Glutamatergic neuron (in vitro differentiated cells): ENCODE measurements at regions not wholly inside any gene's neighbourhood (a gene's known extent, or its start where the extent isn't known, plus 50 kb on each side); places are given as distances from the start of the nearest gene placed in this dataset.

Experiments used
- DNase-seq: peaks from one replicate; pipeline ENCODE4 v3.0.0; 2022
- H3K27ac Mint-ChIP-seq: one replicate; pipeline ENCODE4 v1.8.0; 2020; ENCODE audit warnings: mild to moderate bottlenecking, mixed read lengths, inconsistent platforms; ENCODE audit not compliant: unreplicated experiment
- H3K27me3 Mint-ChIP-seq: one replicate; pipeline ENCODE4 v1.8.0; 2020; ENCODE audit warnings: mild to moderate bottlenecking, moderate library complexity, mixed read lengths, inconsistent platforms; ENCODE audit not compliant: unreplicated experiment
- H3K36me3 Mint-ChIP-seq: one replicate; pipeline ENCODE4 v1.8.0; 2020; ENCODE audit warnings: mild to moderate bottlenecking, mixed read lengths, inconsistent platforms; ENCODE audit not compliant: unreplicated experiment
- H3K4me1 Mint-ChIP-seq: one replicate; pipeline ENCODE4 v1.8.0; 2020; ENCODE audit warnings: mild to moderate bottlenecking, low read depth, mixed read lengths, inconsistent platforms; ENCODE audit not compliant: unreplicated experiment
- H3K4me3 Mint-ChIP-seq: one replicate; pipeline ENCODE4 v1.8.0; 2020; ENCODE audit warnings: mild to moderate bottlenecking, mixed read lengths, inconsistent platforms; ENCODE audit not compliant: unreplicated experiment
- H3K9me3 Mint-ChIP-seq: one replicate; pipeline ENCODE4 v1.8.0; 2020; ENCODE audit warnings: mild to moderate bottlenecking, moderate library complexity, mixed read lengths, inconsistent platforms; ENCODE audit not compliant: unreplicated experiment
- TF ChIP-seq, protein P1 (sequence below): fragments of 200-600 bp; sonication (generic); IDR thresholded peaks from one replicate; pipeline ENCODE4 v1.5.0; 2021; ENCODE audit not compliant: partially characterized antibody, unreplicated experiment

DNA sequence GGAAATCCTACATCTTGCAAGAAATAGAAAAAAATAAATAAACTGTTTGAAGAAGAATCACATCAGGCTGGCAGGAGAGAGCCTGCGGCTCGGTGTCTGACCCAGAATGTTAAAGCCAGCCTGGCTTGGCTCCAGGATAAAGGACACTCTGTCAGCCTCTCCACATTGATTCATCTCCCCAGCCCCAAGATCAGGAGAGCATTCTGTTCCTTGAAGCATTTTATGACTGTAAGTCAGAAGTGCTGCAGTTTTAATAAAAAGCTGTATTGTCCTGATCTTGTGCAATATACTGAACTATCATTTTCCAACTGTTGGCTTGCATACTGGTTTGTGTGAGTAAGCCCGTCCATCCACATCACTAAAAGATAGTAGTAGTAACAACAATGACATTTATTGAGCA is 426.6 kb downstream of the HAPSTR1 start:
- no peaks in the 10 kb centered on the region for H3K27me3 Mint-ChIP-seq
- H3K4me3 Mint-ChIP-seq, result no peak overlapping the region
- peaks cover 1% of the 10 kb centered on the region for H3K9me3 Mint-ChIP-seq
- DNase-seq, result no peak
- TF ChIP-seq, protein P1, sequence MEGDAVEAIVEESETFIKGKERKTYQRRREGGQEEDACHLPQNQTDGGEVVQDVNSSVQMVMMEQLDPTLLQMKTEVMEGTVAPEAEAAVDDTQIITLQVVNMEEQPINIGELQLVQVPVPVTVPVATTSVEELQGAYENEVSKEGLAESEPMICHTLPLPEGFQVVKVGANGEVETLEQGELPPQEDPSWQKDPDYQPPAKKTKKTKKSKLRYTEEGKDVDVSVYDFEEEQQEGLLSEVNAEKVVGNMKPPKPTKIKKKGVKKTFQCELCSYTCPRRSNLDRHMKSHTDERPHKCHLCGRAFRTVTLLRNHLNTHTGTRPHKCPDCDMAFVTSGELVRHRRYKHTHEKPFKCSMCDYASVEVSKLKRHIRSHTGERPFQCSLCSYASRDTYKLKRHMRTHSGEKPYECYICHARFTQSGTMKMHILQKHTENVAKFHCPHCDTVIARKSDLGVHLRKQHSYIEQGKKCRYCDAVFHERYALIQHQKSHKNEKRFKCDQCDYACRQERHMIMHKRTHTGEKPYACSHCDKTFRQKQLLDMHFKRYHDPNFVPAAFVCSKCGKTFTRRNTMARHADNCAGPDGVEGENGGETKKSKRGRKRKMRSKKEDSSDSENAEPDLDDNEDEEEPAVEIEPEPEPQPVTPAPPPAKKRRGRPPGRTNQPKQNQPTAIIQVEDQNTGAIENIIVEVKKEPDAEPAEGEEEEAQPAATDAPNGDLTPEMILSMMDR, result no peak
- no peak overlapping the region for H3K27ac Mint-ChIP-seq
- no peaks in the 10 kb centered on the region for H3K4me1 Mint-ChIP-seq
- no peaks in the 10 kb centered on the region for H3K36me3 Mint-ChIP-seq

DNA sequence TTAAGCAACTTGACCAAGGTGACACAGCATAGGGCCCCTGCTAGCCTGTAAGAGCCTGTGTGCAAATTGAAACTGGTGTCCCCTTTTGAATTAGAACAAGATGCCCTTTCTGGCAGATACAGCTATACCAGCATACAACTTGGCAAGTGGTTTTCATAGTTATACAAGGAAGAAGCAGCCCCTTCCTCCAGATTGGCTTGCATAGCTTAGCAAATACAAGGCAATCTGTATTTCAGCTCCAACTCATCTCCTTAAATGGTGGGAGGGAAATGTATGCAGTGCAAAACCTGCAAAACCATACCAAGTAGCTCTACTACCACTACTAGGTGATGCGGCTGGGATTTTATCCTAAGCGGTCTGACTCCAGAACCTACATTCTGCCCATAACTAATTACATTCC is 427.1 kb downstream of the HAPSTR1 start:
- H3K4me3 Mint-ChIP-seq, result no peak overlapping the region
- TF ChIP-seq, protein P1, result no peak
- no peak overlapping the region for H3K27ac Mint-ChIP-seq
- no peaks in the 10 kb centered on the region for H3K27me3 Mint-ChIP-seq
- DNase-seq, result no peak
- no peaks in the 10 kb centered on the region for H3K4me1 Mint-ChIP-seq
- H3K9me3 Mint-ChIP-seq, result peaks cover 1% of the 10 kb centered on the region
- no peaks in the 10 kb centered on the region for H3K36me3 Mint-ChIP-seq

DNA sequence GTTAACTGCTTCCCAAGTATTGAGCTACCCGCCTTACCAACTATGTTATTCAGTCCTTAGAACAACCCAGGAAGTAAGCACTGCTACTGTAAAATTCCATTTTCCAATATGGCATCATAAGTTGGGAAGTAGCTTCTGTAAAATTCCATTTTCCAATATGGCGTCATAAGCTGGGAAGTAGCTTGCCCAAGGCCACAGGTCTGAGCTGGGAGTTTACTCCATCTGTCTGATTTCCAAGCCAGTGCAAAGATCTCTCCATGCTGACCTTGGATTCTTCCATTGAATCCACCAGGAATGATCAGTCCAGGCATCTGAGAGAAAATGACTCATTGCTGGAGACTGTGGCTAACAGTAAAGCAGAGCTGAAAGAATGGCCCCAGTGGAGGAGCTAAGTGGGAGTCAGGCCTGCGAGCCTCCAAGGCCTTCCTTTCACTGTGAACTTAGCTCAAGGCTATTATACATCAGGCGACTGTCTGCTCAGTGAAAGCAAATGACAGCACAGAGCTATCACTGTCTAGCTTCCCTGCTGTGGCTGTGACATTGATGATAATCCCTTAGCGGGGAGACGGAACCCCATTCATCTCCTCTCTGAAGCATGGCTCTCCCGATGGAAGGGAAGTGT is 430.4 kb downstream of the HAPSTR1 start:
- no peak for DNase-seq
- H3K4me1 Mint-ChIP-seq, result peaks cover 9% of the 10 kb centered on the region
- no peaks in the 10 kb centered on the region for H3K36me3 Mint-ChIP-seq
- TF ChIP-seq, protein P1, result no peak
- H3K4me3 Mint-ChIP-seq, result no peak overlapping the region
- no peak overlapping the region for H3K27ac Mint-ChIP-seq
- peaks cover 5% of the 10 kb centered on the region for H3K9me3 Mint-ChIP-seq
- no peaks in the 10 kb centered on the region for H3K27me3 Mint-ChIP-seq

DNA sequence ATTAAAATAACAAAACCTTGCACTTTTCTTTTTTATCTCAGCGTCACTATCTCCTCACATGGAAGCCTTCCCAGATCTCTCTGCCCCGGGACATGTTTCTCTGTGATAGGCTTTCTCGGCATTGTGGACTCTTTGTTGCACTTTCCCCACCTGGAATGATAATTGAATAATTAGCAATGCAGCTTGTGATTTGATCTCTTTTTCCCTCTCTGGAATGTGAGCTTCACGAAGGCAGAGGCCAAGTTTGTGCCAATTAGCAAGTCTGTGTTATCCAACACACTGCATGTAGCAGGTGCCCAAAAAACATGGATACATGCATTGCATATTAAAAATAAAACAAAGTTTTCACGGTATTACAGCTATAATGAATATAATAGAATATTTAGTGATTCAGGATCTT is 431.2 kb downstream of the HAPSTR1 start:
- Mint-ChIP-seq H3K36me3 (no peaks in the 10 kb centered on the region), H3K4me3 (no peak overlapping the region), H3K4me1 (peaks cover 9% of the 10 kb centered on the region), H3K27me3 (no peaks in the 10 kb centered on the region), H3K27ac (no peak overlapping the region), H3K9me3 (peaks cover 5% of the 10 kb centered on the region)
- no peak for DNase-seq
- TF ChIP-seq, protein P1, result no peak

DNA sequence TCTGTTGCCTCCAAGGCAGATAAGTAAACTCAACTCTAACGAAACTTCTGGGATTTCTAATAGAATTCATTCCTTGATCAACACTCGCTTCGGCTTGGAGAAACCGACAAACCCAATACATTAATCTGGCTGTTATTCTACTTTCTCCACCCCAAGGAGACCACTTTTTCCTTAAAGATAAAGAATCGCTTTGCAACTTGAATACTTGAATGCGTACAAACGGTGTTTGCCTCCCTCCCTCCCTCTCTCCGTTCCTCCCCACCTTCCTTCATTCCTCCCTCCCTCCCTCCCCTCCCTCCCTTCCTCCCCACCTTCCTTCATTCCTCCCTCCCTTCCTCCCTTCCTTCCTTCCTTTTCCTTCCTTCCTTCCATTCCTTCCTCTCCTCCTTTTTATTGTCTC is 432.6 kb downstream of the HAPSTR1 start:
- TF ChIP-seq, protein P1, result no peak
- Mint-ChIP-seq H3K4me3 (no peak overlapping the region), H3K9me3 (peaks cover 5% of the 10 kb centered on the region), H3K27ac (no peak overlapping the region), H3K27me3 (no peaks in the 10 kb centered on the region), H3K36me3 (no peaks in the 10 kb centered on the region), H3K4me1 (peaks cover 9% of the 10 kb centered on the region)
- no peak for DNase-seq
